ENCODE measurements at regions not wholly inside any gene's neighbourhood (a gene's known extent, or its start where the extent isn't known, plus 50 kb on each side); places are given as distances from the start of the nearest gene placed in this dataset.
"Not testable (repeated sequence)": the region's sequence is repeated elsewhere in the genome, so short reads cannot be mapped to it uniquely, and the experiment has no call there.

- not testable (repeated sequence) for DNase-seq (ENCODE audit: low read depth)
Measured at GRCh38 chr21:13303763-13304162, 305.8 kb upstream of the POTED start.

- DNase-seq (ENCODE audit: low read depth): not testable (repeated sequence)
Measured at GRCh38 chr21:13304901-13305300, 304.7 kb upstream of the POTED start.

- DNase-seq (ENCODE audit: low read depth): not testable (repeated sequence)
Measured at GRCh38 chr21:13310120-13310519, 299.5 kb upstream of the POTED start.

- DNase-seq (ENCODE audit: low read depth): peak; percentile 9
Measured at GRCh38 chr21:13310570-13311524, 298.7 kb upstream of the POTED start.

- not testable (repeated sequence) for DNase-seq (ENCODE audit: low read depth)
Measured at GRCh38 chr21:13318718-13319117, 290.9 kb upstream of the POTED start.

- not testable (repeated sequence) for DNase-seq (ENCODE audit: low read depth)
Measured at GRCh38 chr21:13321919-13322318, 287.7 kb upstream of the POTED start.

- DNase-seq (ENCODE audit: low read depth): not testable (repeated sequence)
Measured at GRCh38 chr21:13340670-13341234, 268.8 kb upstream of the POTED start.

GRCh38 chr21:13351521-13351920 is 258.1 kb upstream of the POTED start:
- DNase-seq (ENCODE audit: low read depth): not testable (repeated sequence)

- not testable (repeated sequence) for DNase-seq (ENCODE audit: low read depth)
Measured at GRCh38 chr21:13360175-13360574, 249.4 kb upstream of the POTED start.

- no peak for DNase-seq (ENCODE audit: low read depth)
Measured at GRCh38 chr21:13368200-13368599, 241.4 kb upstream of the POTED start.

- not testable (repeated sequence) for DNase-seq (ENCODE audit: low read depth)
Measured at GRCh38 chr21:13372721-13373120, 236.9 kb upstream of the POTED start.

- not testable (repeated sequence) for DNase-seq (ENCODE audit: low read depth)
Measured at GRCh38 chr21:13378943-13379342, 230.6 kb upstream of the POTED start.

GRCh38 chr21:13379566-13379965 is 230.0 kb upstream of the POTED start:
- DNase-seq (ENCODE audit: low read depth): not testable (repeated sequence)

GRCh38 chr21:13380561-13380960 is 229.0 kb upstream of the POTED start:
- DNase-seq (ENCODE audit: low read depth): not testable (repeated sequence)

GRCh38 chr21:13384143-13384542 is 225.4 kb upstream of the POTED start:
- DNase-seq (ENCODE audit: low read depth): not testable (repeated sequence)

- DNase-seq (ENCODE audit: low read depth): peak; percentile 69
Measured at GRCh38 chr21:13409184-13409583, 200.4 kb upstream of the POTED start.

- DNase-seq (ENCODE audit: low read depth): not testable (repeated sequence)
Measured at GRCh38 chr21:13435863-13436262, 173.7 kb upstream of the POTED start.

- peak; percentile 13 for DNase-seq (ENCODE audit: low read depth)
Measured at GRCh38 chr21:13447767-13448166, 161.8 kb upstream of the POTED start.

- DNase-seq (ENCODE audit: low read depth): not testable (repeated sequence)
Measured at GRCh38 chr21:13463562-13463961, 146.0 kb upstream of the POTED start.

All from HT1080 (cell line).